ENCODE measurements at regions not wholly inside any gene's neighbourhood (a gene's known extent, or its start where the extent isn't known, plus 50 kb on each side); places are given as distances from the start of the nearest gene placed in this dataset.

- DNase-seq (ENCODE audit: low read depth, low spot score), result no peak
These were observed 190.7 kb downstream of the C16orf95 start for GRCh38 chr16:87126403-87127025.

GRCh38 chr16:87127061-87127765 lies 190.0 kb downstream of the C16orf95 start:
- DNase-seq (ENCODE audit: low read depth, low spot score), result peak; percentile 78

DNA sequence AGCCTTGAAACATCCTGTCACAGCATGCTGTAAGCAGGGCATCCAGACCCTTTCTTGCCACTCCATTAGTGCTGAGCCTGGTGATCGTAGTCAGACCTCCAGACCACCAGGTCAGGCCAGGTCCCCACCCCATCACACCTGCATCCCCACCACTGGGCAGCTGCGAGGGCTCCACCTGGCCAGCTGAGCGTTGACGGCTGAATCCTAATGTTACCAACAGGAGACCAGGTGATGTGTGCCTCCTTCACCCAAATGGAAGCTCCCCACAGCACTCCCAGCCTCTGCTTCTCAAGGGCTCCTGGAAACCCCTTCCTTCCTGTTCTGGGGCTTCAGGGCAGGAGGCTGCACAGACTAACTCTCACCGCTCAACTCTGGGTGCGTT lies 189.4 kb downstream of the C16orf95 start:
- no peak for DNase-seq (ENCODE audit: low read depth, low spot score)

DNA sequence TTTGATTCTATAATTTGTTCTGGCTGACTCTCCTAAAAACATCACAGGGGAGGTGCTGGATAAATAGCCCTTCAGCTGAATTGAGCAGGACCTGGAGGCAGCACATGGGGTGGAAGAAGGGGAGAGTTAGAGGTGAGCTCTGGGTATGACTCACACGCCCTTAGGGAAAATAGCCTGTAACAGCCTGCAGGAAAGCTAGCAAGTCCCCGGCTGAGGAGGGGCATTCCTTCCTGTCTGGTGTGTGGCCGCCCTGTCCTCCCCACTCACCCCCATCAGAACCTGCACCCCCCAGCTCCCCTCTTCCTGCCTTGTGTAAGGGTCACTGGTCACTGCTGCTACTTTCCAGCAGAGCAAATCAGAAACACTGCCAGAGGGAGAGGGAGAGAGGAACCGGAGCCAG lies 187.4 kb downstream of the C16orf95 start:
- DNase-seq (ENCODE audit: low read depth, low spot score), result peak; percentile 84

GRCh38 chr16:87131061-87131995 lies 185.9 kb downstream of the C16orf95 start:
- no peak for DNase-seq (ENCODE audit: low read depth, low spot score)

DNA sequence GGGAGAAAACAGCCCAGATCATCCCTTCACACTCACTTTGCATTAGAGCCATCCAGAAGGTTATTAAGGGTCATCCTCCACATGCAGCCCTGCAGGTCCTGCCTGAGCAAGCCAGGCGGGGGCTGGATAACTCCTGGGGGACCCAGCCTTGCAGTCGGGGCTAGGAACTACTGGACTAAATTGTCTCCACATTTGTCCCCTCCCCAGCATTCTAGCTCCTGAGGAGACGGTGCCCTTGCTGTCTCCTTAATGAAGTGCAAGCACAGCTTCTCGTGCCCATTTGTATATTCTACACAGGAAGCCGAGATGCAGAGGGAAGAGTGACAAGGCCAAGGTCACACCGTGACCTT lies 185.2 kb downstream of the C16orf95 start:
- no peak for DNase-seq (ENCODE audit: low read depth, low spot score)

- peak; percentile 63 for DNase-seq (ENCODE audit: low read depth, low spot score)
These were observed 184.7 kb downstream of the C16orf95 start for GRCh38 chr16:87132361-87133014.

DNA sequence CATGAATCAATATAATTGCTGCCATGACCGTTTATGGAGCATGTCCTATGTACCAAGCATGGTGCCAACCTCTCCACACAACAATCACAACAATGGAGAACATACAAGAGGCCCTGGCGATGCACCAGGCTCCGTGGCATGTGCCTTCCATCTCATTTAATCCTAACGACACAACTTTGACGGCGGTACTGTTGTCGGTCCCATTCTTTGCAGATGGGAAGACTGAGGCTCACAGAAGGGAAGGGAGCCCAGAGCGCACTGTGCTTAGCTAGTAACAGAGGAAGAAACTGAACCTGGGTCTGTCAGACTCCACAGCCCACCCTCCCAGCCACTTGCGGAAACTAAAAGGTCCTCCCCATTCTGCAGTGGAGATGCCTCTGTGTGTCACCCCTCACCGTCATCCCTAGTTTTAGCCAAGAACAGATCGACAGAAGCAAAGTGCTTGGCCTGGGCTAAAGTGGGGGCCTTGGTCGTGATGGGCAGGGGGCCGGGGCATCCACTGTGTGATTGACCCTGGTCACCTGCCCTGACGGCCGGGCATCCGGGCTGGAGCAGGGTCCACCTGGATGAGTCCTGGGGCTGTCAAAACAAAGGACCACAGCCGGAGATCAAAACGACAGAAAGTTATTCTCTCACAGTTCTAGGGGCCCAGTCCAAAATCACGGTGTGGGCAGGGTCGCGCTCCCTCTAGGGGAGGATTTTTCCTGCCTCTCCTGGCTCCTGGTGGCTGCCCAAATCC lies 183.9 kb downstream of the C16orf95 start:
- no peak for DNase-seq (ENCODE audit: low read depth, low spot score)

- no peak for DNase-seq (ENCODE audit: low read depth, low spot score)
These were observed 183.1 kb downstream of the C16orf95 start for GRCh38 chr16:87133966-87134627.

GRCh38 chr16:87134628-87134995 lies 182.6 kb downstream of the C16orf95 start:
- DNase-seq (ENCODE audit: low read depth, low spot score), result no peak

GRCh38 chr16:87135246-87136030 lies 181.8 kb downstream of the C16orf95 start:
- DNase-seq (ENCODE audit: low read depth, low spot score), result no peak

- DNase-seq (ENCODE audit: low read depth, low spot score), result no peak
These were observed 178.9 kb downstream of the C16orf95 start for GRCh38 chr16:87138316-87138715.

GRCh38 chr16:87138738-87139267 lies 178.4 kb downstream of the C16orf95 start:
- DNase-seq (ENCODE audit: low read depth, low spot score), result no peak

DNA sequence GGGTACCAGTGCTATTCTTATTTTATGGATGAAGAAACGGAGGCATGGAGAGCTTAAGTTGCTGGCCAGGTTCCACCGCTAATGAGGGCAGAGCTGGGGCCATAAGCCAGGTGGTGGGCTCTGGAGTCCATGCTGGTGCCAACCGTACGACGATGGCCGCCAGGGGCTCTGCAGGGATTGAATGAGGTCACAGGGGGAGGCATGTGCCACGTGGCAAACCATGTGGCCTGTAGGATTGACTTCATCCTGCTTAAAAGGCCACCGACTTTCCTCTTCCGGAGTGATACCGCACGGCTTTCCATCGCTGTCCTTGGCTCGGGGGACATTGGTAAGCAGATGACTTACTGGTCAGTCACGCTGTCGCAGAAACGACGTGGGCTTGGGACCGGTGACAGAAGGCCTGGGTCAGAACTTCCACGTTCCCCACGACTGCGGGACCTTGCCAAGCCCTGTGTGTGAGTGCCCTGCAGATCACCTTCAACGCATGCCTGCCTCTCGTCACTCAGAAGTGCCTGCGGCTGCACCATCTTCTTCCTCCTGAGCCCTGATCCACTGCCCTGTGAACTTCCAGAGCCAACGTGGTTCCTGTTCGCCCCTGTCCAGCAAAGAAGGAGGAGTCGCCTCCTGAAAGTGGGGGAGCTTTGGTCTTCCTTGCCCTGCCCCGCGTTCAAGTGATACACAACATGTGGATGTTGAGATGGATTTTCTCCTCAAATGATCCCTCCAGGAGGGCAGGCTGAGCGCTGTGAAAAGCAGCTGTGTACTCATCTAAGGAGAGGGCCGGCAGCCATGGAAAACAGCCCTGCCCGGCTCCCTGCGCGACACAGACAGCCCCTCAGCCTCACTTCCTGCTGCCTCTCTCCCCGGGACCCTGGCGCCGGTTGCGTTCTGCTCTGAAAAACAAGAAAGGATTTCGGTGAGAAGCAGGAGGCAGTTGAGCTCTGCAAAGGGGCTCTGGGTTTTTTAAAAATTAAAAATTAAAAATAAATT lies 176.7 kb downstream of the C16orf95 start:
- no peak for DNase-seq (ENCODE audit: low read depth, low spot score)

DNA sequence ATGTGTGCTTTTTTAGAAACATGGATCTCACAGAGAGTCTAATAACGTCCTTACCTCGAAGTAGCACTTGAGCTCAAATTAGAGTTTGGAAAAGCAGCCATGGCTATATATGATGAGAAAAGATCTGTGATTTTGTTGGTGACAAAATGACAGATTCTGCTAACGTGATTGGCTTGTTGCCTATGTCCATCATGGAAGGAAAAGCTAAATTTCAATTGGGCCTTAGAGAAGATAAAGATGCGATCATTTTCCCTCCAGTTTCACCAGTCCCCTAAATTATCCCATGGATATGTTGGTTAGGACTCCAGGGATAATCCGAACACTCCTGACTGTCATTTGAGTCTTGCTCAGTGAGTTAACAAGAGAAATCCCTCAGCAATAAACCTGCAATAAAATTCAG lies 175.8 kb downstream of the C16orf95 start:
- no peak for DNase-seq (ENCODE audit: low read depth, low spot score)

- DNase-seq (ENCODE audit: low read depth, low spot score), result peak; percentile 70
These were observed 173.5 kb downstream of the C16orf95 start for GRCh38 chr16:87143661-87144121.

DNA sequence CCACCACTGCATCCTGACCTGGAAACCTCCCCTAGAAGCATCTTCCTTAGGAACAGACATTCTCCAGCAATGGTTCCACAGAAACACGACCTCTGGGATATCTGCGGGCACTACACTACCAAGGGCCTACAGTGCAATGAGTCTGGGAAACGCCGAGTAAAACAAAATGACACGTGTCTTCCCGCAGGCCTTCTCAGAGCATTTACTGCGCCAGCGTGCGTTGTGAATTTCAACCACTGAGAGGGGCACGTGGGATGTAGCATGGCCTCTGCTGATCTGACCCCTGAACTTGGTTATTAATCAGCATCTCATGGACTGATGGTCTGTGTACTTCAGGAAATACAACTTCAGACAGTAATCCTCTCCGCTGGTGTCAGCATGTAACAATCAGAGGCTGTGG lies 173.0 kb downstream of the C16orf95 start:
- no peak for DNase-seq (ENCODE audit: low read depth, low spot score)
